ENCODE measurements at regions not wholly inside any gene's neighbourhood (a gene's known extent, or its start where the extent isn't known, plus 50 kb on each side); places are given as distances from the start of the nearest gene placed in this dataset.

DNA sequence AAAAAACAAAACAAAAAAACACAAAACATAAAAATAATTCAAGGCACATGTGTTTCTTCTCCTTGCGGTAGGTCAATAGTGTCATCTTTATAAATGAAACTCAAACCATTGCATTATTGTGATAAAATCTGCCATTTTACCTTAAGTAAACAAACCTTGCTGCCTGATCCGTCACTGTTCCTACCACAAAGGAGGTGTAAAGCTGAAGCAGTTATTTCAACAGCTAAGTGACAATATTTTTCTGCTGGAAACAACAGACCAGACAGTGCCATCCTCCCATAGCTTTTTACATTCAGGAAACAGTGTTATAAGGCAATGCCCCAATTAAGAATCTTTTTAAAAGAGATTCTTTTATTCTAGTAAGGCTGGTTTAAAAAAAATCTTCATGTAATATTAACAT is 242.7 kb downstream of the PPP1R2C start:
- no peak for TF ChIP-seq RAD21 (IDR thresholded peaks at IDR 0.05; ENCODE audit: low read depth)
- TF ChIP-seq CEBPB (IDR thresholded peaks at IDR 0.05) = no peak
- TF ChIP-seq, protein P1, sequence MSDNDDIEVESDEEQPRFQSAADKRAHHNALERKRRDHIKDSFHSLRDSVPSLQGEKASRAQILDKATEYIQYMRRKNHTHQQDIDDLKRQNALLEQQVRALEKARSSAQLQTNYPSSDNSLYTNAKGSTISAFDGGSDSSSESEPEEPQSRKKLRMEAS (IDR thresholded peaks at IDR 0.05) = no peak
- no peak for TF ChIP-seq TAF1 (IDR thresholded peaks at IDR 0.05; ENCODE audit: low read depth)
- TF ChIP-seq, protein P2, sequence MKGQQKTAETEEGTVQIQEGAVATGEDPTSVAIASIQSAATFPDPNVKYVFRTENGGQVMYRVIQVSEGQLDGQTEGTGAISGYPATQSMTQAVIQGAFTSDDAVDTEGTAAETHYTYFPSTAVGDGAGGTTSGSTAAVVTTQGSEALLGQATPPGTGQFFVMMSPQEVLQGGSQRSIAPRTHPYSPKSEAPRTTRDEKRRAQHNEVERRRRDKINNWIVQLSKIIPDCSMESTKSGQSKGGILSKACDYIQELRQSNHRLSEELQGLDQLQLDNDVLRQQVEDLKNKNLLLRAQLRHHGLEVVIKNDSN (IDR thresholded peaks at IDR 0.05) = no peak
- TF ChIP-seq EP300 (IDR thresholded peaks at IDR 0.05; ENCODE audit: borderline replicate concordance) = no peak
- TF ChIP-seq ZBTB7A (IDR thresholded peaks at IDR 0.05; ENCODE audit: low read depth) = no peak
- TF ChIP-seq, protein P3, sequence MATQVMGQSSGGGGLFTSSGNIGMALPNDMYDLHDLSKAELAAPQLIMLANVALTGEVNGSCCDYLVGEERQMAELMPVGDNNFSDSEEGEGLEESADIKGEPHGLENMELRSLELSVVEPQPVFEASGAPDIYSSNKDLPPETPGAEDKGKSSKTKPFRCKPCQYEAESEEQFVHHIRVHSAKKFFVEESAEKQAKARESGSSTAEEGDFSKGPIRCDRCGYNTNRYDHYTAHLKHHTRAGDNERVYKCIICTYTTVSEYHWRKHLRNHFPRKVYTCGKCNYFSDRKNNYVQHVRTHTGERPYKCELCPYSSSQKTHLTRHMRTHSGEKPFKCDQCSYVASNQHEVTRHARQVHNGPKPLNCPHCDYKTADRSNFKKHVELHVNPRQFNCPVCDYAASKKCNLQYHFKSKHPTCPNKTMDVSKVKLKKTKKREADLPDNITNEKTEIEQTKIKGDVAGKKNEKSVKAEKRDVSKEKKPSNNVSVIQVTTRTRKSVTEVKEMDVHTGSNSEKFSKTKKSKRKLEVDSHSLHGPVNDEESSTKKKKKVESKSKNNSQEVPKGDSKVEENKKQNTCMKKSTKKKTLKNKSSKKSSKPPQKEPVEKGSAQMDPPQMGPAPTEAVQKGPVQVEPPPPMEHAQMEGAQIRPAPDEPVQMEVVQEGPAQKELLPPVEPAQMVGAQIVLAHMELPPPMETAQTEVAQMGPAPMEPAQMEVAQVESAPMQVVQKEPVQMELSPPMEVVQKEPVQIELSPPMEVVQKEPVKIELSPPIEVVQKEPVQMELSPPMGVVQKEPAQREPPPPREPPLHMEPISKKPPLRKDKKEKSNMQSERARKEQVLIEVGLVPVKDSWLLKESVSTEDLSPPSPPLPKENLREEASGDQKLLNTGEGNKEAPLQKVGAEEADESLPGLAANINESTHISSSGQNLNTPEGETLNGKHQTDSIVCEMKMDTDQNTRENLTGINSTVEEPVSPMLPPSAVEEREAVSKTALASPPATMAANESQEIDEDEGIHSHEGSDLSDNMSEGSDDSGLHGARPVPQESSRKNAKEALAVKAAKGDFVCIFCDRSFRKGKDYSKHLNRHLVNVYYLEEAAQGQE (IDR thresholded peaks at IDR 0.05; ENCODE audit: low read depth) = no peak
- no peak for TF ChIP-seq FOXM1 (IDR thresholded peaks at IDR 0.05; ENCODE audit: borderline replicate concordance, low read depth)

All from Ishikawa (cell line).